H9 (cell line): ENCODE measurements at regions not wholly inside any gene's neighbourhood (a gene's known extent, or its start where the extent isn't known, plus 50 kb on each side); places are given as distances from the start of the nearest gene placed in this dataset.

ENCODE experiments used
- DNase-seq: peaks from one replicate; pipeline ENCODE4 v3.0.0-alpha.2; 2017
- H2AFZ ChIP-seq: one replicate; pipeline ENCODE4 v1.6.1; 2013; ENCODE audit warnings: mild to moderate bottlenecking, low read length, control low read depth, moderate library complexity
- H2AK5ac ChIP-seq: 2 replicates; pipeline ENCODE4 v1.6.1; 2013; ENCODE audit warnings: low read length, control low read depth, mixed read lengths; ENCODE audit not compliant: insufficient read length
- H2BK120ac ChIP-seq: one replicate; pipeline ENCODE4 v1.6.1; 2013; ENCODE audit warnings: low read depth, mild to moderate bottlenecking, low read length, control low read depth, inconsistent platforms; ENCODE audit not compliant: poor library complexity, severe bottlenecking
- H2BK12ac ChIP-seq: 2 replicates; pipeline ENCODE4 v1.6.1; 2013; ENCODE audit warnings: low read length, control low read depth, mixed read lengths, low read depth; ENCODE audit not compliant: insufficient read length
- H2BK15ac ChIP-seq: 2 replicates; pipeline ENCODE4 v1.6.1; 2013; ENCODE audit warnings: low read depth, low read length, control low read depth
- H2BK20ac ChIP-seq: one replicate; pipeline ENCODE4 v1.6.1; 2013; ENCODE audit warnings: low read depth, mild to moderate bottlenecking, low read length, control low read depth, inconsistent platforms; ENCODE audit not compliant: poor library complexity, severe bottlenecking
- H2BK5ac ChIP-seq: 2 replicates; pipeline ENCODE4 v1.6.1; 2013; ENCODE audit warnings: low read length, control low read depth, mixed read lengths; ENCODE audit not compliant: insufficient read length
- H3K14ac ChIP-seq: 2 replicates; pipeline ENCODE4 v1.6.1; 2013; ENCODE audit warnings: low read length, control low read depth; ENCODE audit not compliant: insufficient read depth
- H3K18ac ChIP-seq: 2 replicates; pipeline ENCODE4 v1.6.1; 2013; ENCODE audit warnings: low read depth, mild to moderate bottlenecking, mixed read lengths, low read length, control low read depth; ENCODE audit not compliant: insufficient read length
- H3K23ac ChIP-seq: 2 replicates; pipeline ENCODE4 v1.6.1; 2013; ENCODE audit warnings: low read length, control low read depth, mixed read lengths, low read depth; ENCODE audit not compliant: insufficient read length
- H3K23me2 ChIP-seq: 2 replicates; pipeline ENCODE4 v1.6.1; 2013; ENCODE audit warnings: low read depth, mild to moderate bottlenecking, mixed read lengths, low read length, control low read depth; ENCODE audit not compliant: insufficient read length, poor library complexity, severe bottlenecking
- H3K27ac ChIP-seq: 2 replicates; pipeline ENCODE4 v1.5.1; 2013; ENCODE audit warnings: low read length, control low read depth, mixed read lengths, low read depth; ENCODE audit not compliant: insufficient read length
- H3K27me3 ChIP-seq: 2 replicates; pipeline ENCODE4 v1.6.1; 2013; ENCODE audit warnings: low read length, control low read depth, inconsistent platforms; ENCODE audit not compliant: insufficient read depth
- H3K4ac ChIP-seq: 2 replicates; pipeline ENCODE4 v1.6.1; 2013; ENCODE audit warnings: low read depth, mild to moderate bottlenecking, control low read depth, inconsistent platforms, low read length, moderate library complexity
- H3K4me1 ChIP-seq: 2 replicates; pipeline ENCODE4 v1.6.1; 2013; ENCODE audit warnings: low read length, control low read depth, inconsistent platforms; ENCODE audit not compliant: insufficient read depth
- H3K4me2 ChIP-seq: 2 replicates; pipeline ENCODE4 v1.6.1; 2013; ENCODE audit warnings: low read length, control low read depth, mixed read lengths; ENCODE audit not compliant: insufficient read length, insufficient read depth
- H3K56ac ChIP-seq: 2 replicates; pipeline ENCODE4 v1.6.1; 2013; ENCODE audit warnings: low read depth, mild to moderate bottlenecking, mixed read lengths, low read length, control low read depth; ENCODE audit not compliant: insufficient read length
- H3K79me1 ChIP-seq: 2 replicates; pipeline ENCODE4 v1.6.1; 2013; ENCODE audit warnings: low read depth, mild to moderate bottlenecking, moderate library complexity, low read length, control low read depth, inconsistent platforms; ENCODE audit not compliant: insufficient read depth, poor library complexity, severe bottlenecking
- H3K79me2 ChIP-seq: 2 replicates; pipeline ENCODE4 v1.6.1; 2013; ENCODE audit warnings: low read length, control low read depth, inconsistent platforms; ENCODE audit not compliant: insufficient read depth
- H3K9ac ChIP-seq: 2 replicates; pipeline ENCODE4 v1.6.1; 2013; ENCODE audit warnings: low read length, control low read depth, mixed read lengths; ENCODE audit not compliant: insufficient read length; ENCODE audit errors: extremely low read depth
- H3K9me3 ChIP-seq: one replicate; pipeline ENCODE4 v1.6.1; 2013; ENCODE audit warnings: low read depth, low read length, inconsistent platforms; ENCODE audit not compliant: control insufficient read depth
- H3T11ph ChIP-seq: one replicate; pipeline ENCODE4 v1.6.1; 2013; ENCODE audit warnings: mild to moderate bottlenecking, low read length, control low read depth, inconsistent platforms
- H4K20me1 ChIP-seq: one replicate; pipeline ENCODE4 v1.6.1; 2013; ENCODE audit not compliant: control insufficient read depth, insufficient read length, insufficient read depth
- H4K5ac ChIP-seq: 2 replicates; pipeline ENCODE4 v1.6.1; 2013; ENCODE audit warnings: low read depth, mild to moderate bottlenecking, mixed read lengths, low read length, control low read depth; ENCODE audit not compliant: insufficient read length
- H4K8ac ChIP-seq: replicated peaks from 2 replicates; pipeline ENCODE4 v1.6.1; 2013; ENCODE audit warnings: low read length, control low read depth, mixed read lengths, low read depth; ENCODE audit not compliant: insufficient read length
- H4K91ac ChIP-seq: 2 replicates; pipeline ENCODE4 v1.6.1; 2013; ENCODE audit warnings: low read depth, mild to moderate bottlenecking, moderate library complexity, mixed read lengths, low read length, control low read depth; ENCODE audit not compliant: insufficient read length
- H3K27ac Mint-ChIP-seq, 3 experiments: 2 replicates in 2 of 3; 3 replicates in 1 of 3; pipeline ENCODE4 v1.8.0; 2020 to 2021; ENCODE audit warnings: mixed read lengths in 3 of 3, mild to moderate bottlenecking in 1 of 3, moderate library complexity in 1 of 3
- H3K27me3 Mint-ChIP-seq: 2 replicates; pipeline ENCODE4 v1.8.0; 2021; ENCODE audit warnings: low read depth, mild to moderate bottlenecking, moderate library complexity, mixed read lengths
- H3K36me3 Mint-ChIP-seq, 3 experiments: 2 replicates in 2 of 3; 3 replicates in 1 of 3; pipeline ENCODE4 v1.8.0; 2020 to 2021; ENCODE audit warnings: low read depth in 3 of 3, mixed read lengths in 3 of 3; ENCODE audit not compliant: insufficient read depth in 1 of 3
- H3K4me1 Mint-ChIP-seq, 2 experiments: 2 replicates each; pipeline ENCODE4 v1.8.0; 2020; ENCODE audit warnings: mixed read lengths in 2 of 2
- H3K4me3 Mint-ChIP-seq, 2 experiments: 2 replicates in 1 of 2; 3 replicates in 1 of 2; pipeline ENCODE4 v1.8.0; 2020 to 2021; ENCODE audit warnings: mild to moderate bottlenecking in 2 of 2, mixed read lengths in 2 of 2, moderate library complexity in 1 of 2
- H3K9me3 Mint-ChIP-seq, 2 experiments: 2 replicates in 1 of 2; 3 replicates in 1 of 2; pipeline ENCODE4 v1.8.0; 2020; ENCODE audit warnings: mild to moderate bottlenecking in 2 of 2, mixed read lengths in 2 of 2, moderate library complexity in 1 of 2
- WGBS: extraction: QIAGEN DNeasy Blood & Tissue Kit; methylation state at CpG from one replicate; pipeline ENCODE4 v1.1.7; 2013; ENCODE audit warnings: missing lambda C conversion rate, low lambda C conversion rate, mixed read lengths; ENCODE audit not compliant: insufficient read length; ENCODE audit errors: extremely low coverage; 5-methylcytosine and 5-hydroxymethylcytosine counted together
- TF ChIP-seq, protein P1 (sequence below): fragments of 200-600 bp; sonication (generic); conservative IDR thresholded peaks from 3 replicates; pipeline ENCODE4 v1.8.0; 2021; ENCODE audit warnings: antibody characterized with exemption, mild to moderate bottlenecking

DNA sequence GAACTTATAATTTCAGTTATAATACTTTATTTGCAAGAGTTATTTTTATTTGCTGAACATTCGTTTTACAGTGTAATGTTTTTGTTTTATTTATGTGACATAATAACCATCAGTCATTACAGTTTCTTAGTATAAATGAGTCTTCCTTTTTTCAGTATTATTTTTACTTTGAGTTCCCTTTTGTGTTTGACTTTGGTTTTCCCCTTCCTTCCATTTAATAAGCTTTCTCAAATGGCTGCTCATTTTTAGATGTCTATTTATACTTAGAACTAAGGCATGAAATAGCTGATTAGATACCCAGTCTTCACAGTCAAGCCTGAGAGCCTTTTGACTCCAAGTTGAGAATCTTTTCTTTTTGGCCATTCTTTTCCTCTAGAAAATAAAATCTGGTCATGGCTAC, 404.5 kb downstream of the LRFN5 start:
- Histone ChIP-seq H4K5ac (no peak overlapping the region), H2BK120ac (no peak overlapping the region), H3K23me2 (no peaks in the 10 kb centered on the region), H2BK15ac (no peak overlapping the region), H4K8ac (no peak overlapping the region), H3K79me1 (no peaks in the 10 kb centered on the region), H3K23ac (no peak overlapping the region), H2AFZ (no peak overlapping the region), H2BK5ac (no peak overlapping the region), H3K27ac (no peak overlapping the region), H4K91ac (no peak overlapping the region), H3K9me3 (no peaks in the 10 kb centered on the region), H3K56ac (no peak overlapping the region), H3T11ph (no peak overlapping the region), H3K4ac (no peak overlapping the region), H4K20me1 (no peaks in the 10 kb centered on the region), H3K79me2 (no peaks in the 10 kb centered on the region), H3K4me2 (no peak overlapping the region), H2BK20ac (no peak overlapping the region), H2BK12ac (no peak overlapping the region), H3K9ac (no peak overlapping the region), H3K27me3 (no peaks in the 10 kb centered on the region), H3K18ac (no peak overlapping the region), H3K4me1 (no peaks in the 10 kb centered on the region), H2AK5ac (no peak overlapping the region), H3K14ac (no peak overlapping the region)
- H3K4me3 Mint-ChIP-seq = no peak overlapping the region
- H3K27me3 Mint-ChIP-seq = no peaks in the 10 kb centered on the region; the same call in 1 of the 2 replicates
- H3K36me3 Mint-ChIP-seq = no peaks in the 10 kb centered on the region; a peak in 1 of 7 replicates
- DNase-seq = no peak
- H3K27ac Mint-ChIP-seq = no peak overlapping the region
- no peaks in the 10 kb centered on the region; a peak in 1 of 5 replicates for H3K9me3 Mint-ChIP-seq
- TF ChIP-seq, protein P1, sequence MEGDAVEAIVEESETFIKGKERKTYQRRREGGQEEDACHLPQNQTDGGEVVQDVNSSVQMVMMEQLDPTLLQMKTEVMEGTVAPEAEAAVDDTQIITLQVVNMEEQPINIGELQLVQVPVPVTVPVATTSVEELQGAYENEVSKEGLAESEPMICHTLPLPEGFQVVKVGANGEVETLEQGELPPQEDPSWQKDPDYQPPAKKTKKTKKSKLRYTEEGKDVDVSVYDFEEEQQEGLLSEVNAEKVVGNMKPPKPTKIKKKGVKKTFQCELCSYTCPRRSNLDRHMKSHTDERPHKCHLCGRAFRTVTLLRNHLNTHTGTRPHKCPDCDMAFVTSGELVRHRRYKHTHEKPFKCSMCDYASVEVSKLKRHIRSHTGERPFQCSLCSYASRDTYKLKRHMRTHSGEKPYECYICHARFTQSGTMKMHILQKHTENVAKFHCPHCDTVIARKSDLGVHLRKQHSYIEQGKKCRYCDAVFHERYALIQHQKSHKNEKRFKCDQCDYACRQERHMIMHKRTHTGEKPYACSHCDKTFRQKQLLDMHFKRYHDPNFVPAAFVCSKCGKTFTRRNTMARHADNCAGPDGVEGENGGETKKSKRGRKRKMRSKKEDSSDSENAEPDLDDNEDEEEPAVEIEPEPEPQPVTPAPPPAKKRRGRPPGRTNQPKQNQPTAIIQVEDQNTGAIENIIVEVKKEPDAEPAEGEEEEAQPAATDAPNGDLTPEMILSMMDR = no peak
- H3K4me1 Mint-ChIP-seq = no peaks in the 10 kb centered on the region
- no CpG with 5 or more reads among the region's 1 CpG for WGBS
